ENCODE measurements at regions not wholly inside any gene's neighbourhood (a gene's known extent, or its start where the extent isn't known, plus 50 kb on each side); places are given as distances from the start of the nearest gene placed in this dataset.
"Not testable (repeated sequence)": the region's sequence is repeated elsewhere in the genome, so short reads cannot be mapped to it uniquely, and the experiment has no call there.

- H3K27me3 ChIP-seq: no peaks in the 10 kb centered on the region
- no peak for TF ChIP-seq CTCF (IDR thresholded peaks at IDR 0.05)
- TF ChIP-seq POLR2AphosphoS5 (IDR thresholded peaks at IDR 0.05; ENCODE audit: insufficient read depth in 1 of 2, low read depth in 1 of 2): no peak
- no peak for TF ChIP-seq POLR2A (IDR thresholded peaks at IDR 0.05)
Measured at GRCh38 chr15:38756441-38756840, 191.8 kb upstream of the RASGRP1 start.

GRCh38 chr15:38758043-38758442 is 193.4 kb upstream of the RASGRP1 start:
- no peak overlapping the region for H3K4me3 ChIP-seq
- DNase-seq (ENCODE audit: extremely low spot score in 2 of 2): no peak
- no peaks in the 10 kb centered on the region for H3K9me3 ChIP-seq
- H3K36me3 ChIP-seq: no peaks in the 10 kb centered on the region
- no peak overlapping the region for H3K27ac ChIP-seq
- intact Hi-C loops (cut with DNase I): no loop called here
- H3K4me1 ChIP-seq: no peaks in the 10 kb centered on the region
- no peaks in the 10 kb centered on the region for H3K27me3 ChIP-seq
- no peak for TF ChIP-seq POLR2AphosphoS5 (IDR thresholded peaks at IDR 0.05; ENCODE audit: insufficient read depth in 1 of 2, low read depth in 1 of 2)
- no peak for TF ChIP-seq POLR2A (IDR thresholded peaks at IDR 0.05)
- TF ChIP-seq CTCF (IDR thresholded peaks at IDR 0.05): no peak

More at GRCh38 chr15:38756441-38756840, 191.8 kb upstream of the RASGRP1 start:
- intact Hi-C loops (cut with DNase I): no loop called here
- Histone ChIP-seq H3K36me3 (no peaks in the 10 kb centered on the region), H3K4me1 (no peaks in the 10 kb centered on the region), H3K4me3 (no peak overlapping the region), H3K9me3 (no peaks in the 10 kb centered on the region), H3K27ac (no peak overlapping the region)
- no peak for DNase-seq (ENCODE audit: extremely low spot score in 2 of 2)

- no peak overlapping the region for H3K4me3 ChIP-seq
- H3K27ac ChIP-seq: no peak overlapping the region
- DNase-seq (ENCODE audit: extremely low spot score in 2 of 2): no peak
- no peaks in the 10 kb centered on the region for H3K27me3 ChIP-seq
- no peaks in the 10 kb centered on the region for H3K9me3 ChIP-seq
- intact Hi-C loops (cut with DNase I): no loop called here
- no peaks in the 10 kb centered on the region for H3K4me1 ChIP-seq
- no peaks in the 10 kb centered on the region for H3K36me3 ChIP-seq
- TF ChIP-seq POLR2AphosphoS5 (IDR thresholded peaks at IDR 0.05; ENCODE audit: insufficient read depth in 1 of 2, low read depth in 1 of 2) (no peak), CTCF (IDR thresholded peaks at IDR 0.05) (no peak), POLR2A (IDR thresholded peaks at IDR 0.05) (no peak)
Measured at GRCh38 chr15:38761681-38762080, 197.1 kb upstream of the RASGRP1 start.

GRCh38 chr15:38768970-38769369 is 204.4 kb upstream of the RASGRP1 start:
- Histone ChIP-seq H3K27me3 (no peaks in the 10 kb centered on the region), H3K27ac (no peak overlapping the region), H3K4me3 (no peak overlapping the region), H3K4me1 (no peaks in the 10 kb centered on the region), H3K36me3 (no peaks in the 10 kb centered on the region), H3K9me3 (no peaks in the 10 kb centered on the region)
- intact Hi-C loops (cut with DNase I): no loop called here
- no peak for DNase-seq (ENCODE audit: extremely low spot score in 2 of 2)
- TF ChIP-seq CTCF (IDR thresholded peaks at IDR 0.05): no peak
- TF ChIP-seq POLR2A (IDR thresholded peaks at IDR 0.05): no peak
- no peak for TF ChIP-seq POLR2AphosphoS5 (IDR thresholded peaks at IDR 0.05; ENCODE audit: insufficient read depth in 1 of 2, low read depth in 1 of 2)

- no peaks in the 10 kb centered on the region for H3K9me3 ChIP-seq
- DNase-seq (ENCODE audit: extremely low spot score in 2 of 2): no peak
- no peak overlapping the region for H3K4me3 ChIP-seq
- H3K27ac ChIP-seq: no peak overlapping the region
- no peaks in the 10 kb centered on the region for H3K27me3 ChIP-seq
- H3K36me3 ChIP-seq: no peaks in the 10 kb centered on the region
- H3K4me1 ChIP-seq: no peaks in the 10 kb centered on the region
- intact Hi-C loops (cut with DNase I): no loop called here
- TF ChIP-seq POLR2AphosphoS5 (IDR thresholded peaks at IDR 0.05; ENCODE audit: insufficient read depth in 1 of 2, low read depth in 1 of 2) (no peak), CTCF (IDR thresholded peaks at IDR 0.05) (no peak), POLR2A (IDR thresholded peaks at IDR 0.05) (no peak)
Measured at GRCh38 chr15:38769492-38769891, 204.9 kb upstream of the RASGRP1 start.

GRCh38 chr15:38774076-38774475 is 209.5 kb upstream of the RASGRP1 start:
- intact Hi-C loops (cut with DNase I); H3K9me3 ChIP-seq; H3K4me1 ChIP-seq; H3K27ac ChIP-seq; H3K27me3 ChIP-seq; H3K36me3 ChIP-seq; H3K4me3 ChIP-seq; DNase-seq (ENCODE audit: extremely low spot score in 2 of 2): not testable (repeated sequence)

All from vagina (tissue), 2 donors.